T-helper 22 cell (primary cell): ENCODE measurements at regions not wholly inside any gene's neighbourhood (a gene's known extent, or its start where the extent isn't known, plus 50 kb on each side); places are given as distances from the start of the nearest gene placed in this dataset.
"Not testable (repeated sequence)": the region's sequence is repeated elsewhere in the genome, so short reads cannot be mapped to it uniquely, and the experiment has no call there.

Experiments used
- DNase-seq: peaks from one replicate; pipeline ENCODE4 v3.0.0-alpha.2; 2020; ENCODE audit warnings: low read depth

DNA sequence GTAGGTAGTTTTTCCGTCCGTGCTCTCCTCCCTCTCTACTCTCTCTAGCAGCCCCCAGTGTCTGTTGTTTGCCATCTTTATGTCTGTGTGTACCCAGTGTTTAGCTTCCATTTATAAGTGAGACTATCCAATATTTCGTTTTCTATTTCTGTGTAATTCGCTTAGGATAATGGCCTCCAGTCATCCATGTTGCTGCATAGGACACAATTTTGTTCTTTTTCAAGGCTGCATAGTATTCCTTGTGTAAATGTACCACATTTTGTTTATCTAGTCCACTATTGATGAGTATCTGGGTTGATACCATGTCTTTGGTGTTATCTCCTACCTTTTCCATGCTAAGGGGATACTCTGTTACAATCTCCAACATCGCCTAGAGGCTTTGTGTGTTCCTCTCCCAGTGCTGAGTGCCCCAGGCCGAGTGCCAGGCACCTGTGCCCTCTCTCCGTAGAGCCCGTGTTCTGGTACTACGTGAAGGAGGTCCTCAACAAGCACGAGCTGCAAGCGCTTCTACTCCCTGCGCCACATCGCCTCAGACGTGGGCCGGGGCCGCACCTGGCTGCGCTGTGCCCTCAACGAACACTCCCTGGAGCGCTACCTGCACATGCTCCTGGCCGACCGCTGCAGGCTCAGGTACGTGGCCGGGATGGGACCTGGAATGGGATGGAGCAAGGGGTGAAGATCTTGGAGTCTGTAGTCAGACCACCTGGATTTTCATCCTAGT is 51.0 kb downstream of the NPIPB11 start:
- not testable (repeated sequence) for DNase-seq

DNA sequence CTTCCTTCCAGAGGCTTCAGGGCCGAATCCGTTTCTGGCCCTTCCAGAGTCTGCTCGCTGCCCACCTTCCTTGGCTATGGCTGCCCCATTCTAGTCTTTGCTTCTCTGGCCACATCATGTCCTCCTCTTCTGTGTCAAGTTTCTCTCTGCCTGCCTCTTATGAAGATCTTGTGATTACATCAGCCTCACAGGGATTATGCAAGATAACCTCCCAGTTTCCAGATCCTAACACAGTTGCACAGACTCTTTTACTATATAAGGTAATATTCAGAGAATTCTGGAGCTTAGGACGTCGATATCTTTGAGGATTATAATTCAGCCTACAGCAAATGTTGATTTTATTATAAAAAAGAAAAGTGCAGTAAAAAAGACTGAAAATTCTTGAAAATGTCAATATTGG is 52.1 kb downstream of the NPIPB11 start:
- not testable (repeated sequence) for DNase-seq

DNA sequence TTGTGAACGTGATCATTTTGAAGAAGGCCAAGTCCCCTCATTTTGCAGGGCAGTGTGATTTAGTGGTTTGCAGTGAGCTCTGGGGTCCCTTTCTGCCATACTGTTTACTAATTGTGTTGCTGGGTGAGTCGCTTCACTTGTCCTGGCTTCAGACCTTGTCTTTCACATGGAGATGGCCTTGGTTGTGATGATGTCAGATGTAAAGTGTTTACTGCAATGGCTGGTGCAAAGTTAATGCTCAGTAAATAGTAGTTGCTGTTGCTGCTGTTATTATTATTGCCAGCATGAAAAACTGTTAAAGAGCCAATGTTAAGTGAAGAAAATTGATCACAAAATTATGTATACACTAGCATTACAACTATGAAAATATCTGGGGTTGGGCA is 53.9 kb downstream of the NPIPB11 start:
- not testable (repeated sequence) for DNase-seq

DNA sequence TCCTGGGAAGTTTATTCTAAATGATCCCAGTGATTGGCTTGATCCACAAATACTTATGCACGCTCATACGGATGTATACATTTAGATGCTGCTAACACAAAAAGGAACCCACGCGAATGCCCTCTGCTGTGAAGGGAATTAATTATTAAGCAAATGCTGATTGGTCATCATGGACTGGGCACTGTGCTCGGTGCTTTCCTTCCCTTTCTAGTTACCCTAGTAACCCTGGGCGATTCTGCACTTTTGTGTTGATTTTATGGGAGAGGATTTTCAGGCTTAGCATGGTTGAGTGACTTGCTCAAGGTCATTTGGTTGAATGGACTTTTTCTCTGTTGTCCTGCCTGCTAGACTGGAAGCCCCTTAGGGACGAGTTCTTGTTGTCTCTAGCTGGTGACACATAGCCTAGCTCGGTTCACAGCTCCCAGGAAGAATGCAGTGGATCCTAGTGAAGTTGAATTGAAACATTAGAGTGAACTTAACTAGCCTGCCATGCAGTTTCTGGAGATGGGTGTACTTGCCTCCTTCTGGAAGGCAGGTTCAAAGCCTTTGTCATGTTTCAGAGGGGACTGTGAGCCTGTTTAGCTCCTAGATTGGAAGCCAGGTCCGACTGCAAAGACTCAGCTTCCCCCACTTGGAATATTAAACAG is 54.4 kb downstream of the NPIPB11 start:
- DNase-seq: not testable (repeated sequence)

DNA sequence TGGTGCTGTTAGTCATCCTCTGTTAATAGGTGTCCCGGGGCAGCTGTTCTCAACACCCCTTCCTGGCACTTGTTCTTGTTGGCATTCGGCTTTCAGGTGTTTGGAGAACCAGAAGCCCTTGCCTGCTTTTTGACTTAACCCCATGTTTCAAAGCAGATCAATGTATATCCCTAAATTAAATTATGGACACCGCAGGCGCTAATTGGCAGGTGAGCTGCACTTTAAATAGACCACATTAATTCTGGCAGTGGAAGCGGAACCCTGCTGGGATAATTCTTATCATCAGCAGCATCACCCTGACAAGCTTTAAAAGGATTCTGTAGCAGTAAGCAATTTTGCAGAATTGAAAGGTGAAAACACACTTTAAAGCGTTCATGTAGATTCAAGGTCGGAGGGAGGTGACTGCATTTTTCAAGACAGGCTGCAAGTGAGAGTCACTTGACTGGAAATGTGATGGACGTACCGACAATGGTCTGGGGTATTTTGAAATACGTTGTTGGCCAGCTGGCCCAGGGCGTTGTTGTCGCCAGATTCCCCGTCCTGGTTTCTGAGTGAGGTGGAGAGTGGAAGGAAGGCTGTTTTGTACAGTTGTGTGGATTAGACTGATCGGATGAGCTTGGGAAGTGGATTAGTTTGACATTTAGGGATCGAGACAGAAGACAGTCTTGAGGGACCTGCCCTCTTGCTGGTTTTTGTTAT is 55.1 kb downstream of the NPIPB11 start:
- DNase-seq: not testable (repeated sequence)

DNA sequence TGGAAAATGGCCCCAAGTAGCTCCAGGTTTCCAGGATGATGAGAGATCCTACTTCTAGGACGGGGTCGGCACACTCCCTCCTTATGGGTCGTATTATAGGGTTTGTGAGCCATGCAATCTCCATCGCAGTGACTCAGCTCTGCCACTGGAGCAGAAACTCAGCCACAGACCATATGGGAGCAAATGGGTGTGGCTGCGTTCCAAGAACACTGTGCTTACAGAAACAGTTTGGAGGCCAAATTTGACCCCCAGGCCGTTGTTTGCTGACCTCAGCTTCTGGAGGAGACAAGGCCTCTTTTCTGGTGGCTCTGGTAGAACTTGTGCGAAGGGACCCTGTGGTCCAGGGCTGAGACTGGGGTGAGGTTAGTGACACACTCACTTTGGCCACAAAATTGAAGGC is 56.5 kb downstream of the NPIPB11 start:
- DNase-seq: not testable (repeated sequence)

DNA sequence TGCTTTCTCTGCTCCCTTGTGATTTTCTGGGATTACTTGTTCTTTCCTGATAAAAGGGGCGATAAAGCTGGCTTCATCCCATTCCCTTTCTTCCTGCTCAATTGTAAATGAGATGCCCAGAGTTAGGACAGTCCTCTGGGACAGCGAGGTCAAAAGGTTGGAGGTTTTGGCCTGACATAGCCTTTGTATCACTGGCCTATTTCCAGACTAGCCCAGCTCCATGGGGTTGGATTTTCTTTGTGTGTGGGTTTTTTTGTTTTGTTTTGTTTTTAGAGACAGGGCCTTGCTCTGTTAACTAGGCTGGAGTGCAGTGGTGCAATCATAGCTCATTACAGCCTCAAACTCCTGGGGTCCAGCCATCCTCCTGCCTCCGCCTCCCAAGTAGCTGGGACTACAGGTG is 57.8 kb downstream of the NPIPB11 start:
- DNase-seq: not testable (repeated sequence)

DNA sequence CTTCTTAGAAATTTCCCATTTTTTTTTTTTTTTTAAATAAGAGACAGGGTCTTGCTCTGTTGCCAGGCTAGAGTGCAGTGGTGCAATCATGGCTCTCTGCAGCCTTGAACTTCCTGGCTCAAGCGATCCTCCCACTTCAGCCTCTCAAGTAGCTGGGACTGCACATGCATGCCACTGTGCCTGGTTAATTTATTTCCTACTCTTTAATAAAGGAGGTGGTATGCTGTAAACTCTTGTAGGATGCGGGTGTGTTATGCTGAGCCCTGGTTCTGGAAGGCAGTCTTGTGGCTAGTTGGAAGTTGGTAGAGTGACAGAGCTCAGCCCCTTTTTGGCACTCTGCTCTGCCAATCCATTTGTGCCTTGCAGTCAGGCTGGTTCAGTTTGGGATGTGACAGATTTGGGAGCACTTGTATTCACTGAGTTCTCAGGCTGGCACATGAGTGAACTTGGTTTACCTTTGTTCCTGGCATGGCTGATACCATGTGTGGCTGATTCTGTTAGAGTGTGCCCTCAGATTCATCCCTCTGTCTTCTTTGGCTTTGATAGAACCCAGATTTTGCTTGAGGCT is 58.3 kb downstream of the NPIPB11 start:
- not testable (repeated sequence) for DNase-seq

DNA sequence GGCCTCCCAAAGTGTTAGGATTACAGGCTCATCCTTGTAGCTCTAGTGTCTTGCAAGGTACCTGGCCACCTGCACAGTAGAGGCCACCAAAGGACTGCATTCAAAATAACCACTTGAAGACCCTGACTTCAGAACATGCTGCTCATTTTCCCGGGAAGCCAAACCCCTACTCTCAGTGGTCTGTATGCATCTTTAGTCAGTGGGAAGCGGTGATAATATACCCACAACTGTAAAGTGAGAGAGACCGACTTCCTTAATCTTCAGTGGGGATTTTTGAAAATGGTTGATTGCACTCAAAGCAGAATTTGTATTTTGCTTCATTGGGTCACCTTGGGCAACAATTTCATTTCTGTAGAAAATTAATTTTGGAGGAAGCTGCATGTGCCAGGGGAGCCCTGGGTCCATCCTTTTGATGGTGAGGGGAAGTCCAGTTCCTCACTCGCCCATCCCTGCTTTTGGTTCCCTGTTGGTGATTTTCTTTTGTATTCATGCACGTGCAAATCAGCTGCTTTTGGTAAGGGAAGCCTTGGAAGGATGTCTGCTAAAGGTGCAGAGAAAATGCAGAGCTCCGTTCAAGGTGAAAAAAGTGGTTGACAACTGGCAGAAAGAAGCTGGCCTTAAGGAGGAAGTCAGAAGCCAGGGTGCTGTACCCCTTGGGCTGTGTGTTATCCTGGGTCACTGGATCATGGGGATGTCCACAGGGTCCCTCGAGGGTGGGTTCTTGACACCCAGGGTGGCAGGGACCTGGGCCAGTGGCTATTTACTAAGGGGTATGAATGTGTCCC is 59.5 kb downstream of the NPIPB11 start:
- not testable (repeated sequence) for DNase-seq

DNA sequence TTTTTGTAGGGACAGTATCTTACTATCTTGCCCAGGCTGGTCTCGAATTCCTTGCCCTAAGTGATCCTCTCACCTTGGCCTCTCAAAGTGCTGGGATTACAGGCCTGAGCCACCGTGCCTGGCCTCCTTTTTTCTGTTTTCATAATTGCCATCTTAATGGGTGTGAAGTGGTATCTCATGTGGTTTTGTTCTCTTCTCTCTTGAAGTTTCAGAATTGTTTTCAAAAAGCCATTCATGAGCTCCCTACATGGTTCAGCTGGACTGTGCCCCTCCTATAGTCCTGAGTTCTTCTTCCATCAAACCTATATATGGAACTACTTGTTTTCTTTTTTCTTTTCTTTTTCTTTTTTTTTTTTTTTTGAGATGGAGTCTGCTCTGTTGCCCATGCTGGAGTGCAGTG is 60.3 kb downstream of the NPIPB11 start:
- DNase-seq: not testable (repeated sequence)

DNA sequence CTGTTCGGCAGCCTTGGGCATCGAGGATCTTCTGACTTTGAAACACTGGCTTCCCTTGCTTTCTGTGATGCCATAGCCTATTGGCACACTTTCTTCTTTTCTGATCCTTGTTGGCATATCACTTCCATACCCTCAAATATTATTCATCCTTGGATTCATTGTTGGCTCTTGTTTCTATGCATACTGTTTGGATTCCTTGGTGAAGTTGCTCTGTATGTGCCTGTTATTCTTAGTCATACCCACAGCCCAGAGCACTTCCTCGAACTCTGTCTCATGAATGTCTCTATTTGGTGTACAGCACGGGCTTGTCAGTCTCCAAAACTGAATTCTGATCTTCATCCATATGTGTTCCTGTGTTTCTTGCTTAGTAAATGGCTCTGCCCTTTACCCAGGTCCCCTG is 63.6 kb downstream of the NPIPB11 start:
- DNase-seq: not testable (repeated sequence)

DNA sequence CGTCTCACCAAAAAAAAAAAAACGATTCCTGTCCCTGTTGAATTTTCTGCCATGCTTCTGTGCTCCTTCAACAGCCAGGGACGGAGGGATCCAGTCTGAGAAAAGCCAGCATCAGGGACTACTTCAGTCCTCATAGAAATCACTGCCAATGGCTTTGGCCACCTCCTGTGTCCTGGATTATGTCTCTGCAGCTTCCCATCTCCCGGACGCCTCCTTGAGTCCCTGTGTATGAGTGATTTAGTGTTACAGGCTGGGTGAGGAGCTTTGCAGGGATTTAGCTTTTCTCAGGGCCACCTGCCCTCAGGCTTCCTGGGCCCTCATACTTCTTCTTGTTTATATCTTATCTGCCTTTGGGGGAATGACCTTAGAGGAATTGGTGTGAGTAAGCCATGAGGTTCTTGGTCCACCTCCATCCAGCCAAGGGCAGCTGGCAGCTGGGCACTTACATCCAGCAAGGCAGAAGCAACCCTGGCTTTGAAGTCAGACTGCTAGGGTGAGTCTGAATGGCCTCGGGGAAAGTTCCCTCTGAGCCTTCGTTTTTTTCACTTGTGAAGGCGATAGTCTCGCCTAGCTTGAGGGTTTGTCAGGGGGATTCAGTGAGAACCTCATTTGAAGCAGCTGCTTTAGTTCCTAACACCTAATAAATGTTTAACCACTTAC is 65.6 kb downstream of the NPIPB11 start:
- DNase-seq: not testable (repeated sequence)

DNA sequence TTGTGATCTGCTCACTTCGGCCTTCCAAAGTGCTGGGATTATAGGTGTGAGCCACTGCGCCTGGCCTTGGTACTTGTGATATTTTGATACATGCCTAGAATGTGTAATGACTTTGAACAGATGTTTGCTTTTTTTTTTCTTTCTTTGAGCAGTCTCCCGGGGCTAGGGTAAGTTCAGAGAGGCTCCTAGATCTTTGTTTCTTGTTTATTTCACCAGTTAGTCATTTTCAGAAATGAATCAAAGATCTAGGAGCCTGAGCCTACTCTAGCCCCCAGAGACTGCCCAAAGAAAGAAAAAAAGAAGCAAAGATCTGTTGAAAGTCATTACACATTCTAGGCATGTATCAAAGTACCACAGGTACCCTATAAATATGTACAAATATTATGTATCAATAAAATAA is 66.3 kb downstream of the NPIPB11 start:
- DNase-seq: not testable (repeated sequence)

DNA sequence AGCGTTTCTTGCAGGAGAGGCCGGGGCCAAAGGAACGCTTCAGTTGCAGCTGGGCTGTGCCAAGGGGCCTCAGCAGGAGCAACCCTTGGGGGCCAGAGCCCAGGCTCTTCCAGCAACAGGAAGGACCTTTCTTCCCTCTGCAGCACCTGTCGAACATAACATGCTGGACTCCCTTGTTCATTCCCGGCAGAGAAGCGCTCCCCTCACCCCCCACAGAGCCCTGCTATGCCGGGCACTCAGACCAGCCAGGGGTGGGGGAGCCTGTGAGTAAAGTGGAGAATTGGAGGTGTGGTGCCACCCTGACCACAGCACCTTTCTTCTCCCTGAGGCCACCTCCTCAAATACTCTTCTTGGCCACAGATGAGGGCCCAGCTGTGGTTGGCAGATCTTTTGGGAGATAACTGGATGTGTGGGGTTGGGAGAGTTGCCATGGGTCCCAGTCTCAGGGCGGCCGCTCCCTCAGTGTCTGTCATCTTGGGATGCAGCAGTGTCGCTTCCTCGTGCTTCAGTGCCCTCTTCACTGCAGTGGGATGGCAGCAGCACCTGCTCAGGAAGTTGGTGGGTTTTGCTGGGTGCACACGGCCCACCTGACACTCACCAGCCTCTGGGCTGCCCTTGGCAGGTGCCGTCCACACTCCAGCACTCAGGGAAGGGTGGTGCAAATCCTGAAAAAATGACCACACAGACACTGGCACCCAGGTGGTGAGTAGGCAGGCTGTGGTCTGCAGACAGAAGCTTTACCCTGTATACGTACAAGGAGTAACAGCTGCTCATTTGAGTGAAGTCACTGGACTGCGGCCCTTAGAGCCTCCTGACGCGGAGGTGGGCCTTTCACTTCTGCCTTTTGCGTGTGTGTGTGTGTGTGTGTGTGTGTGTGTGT is 67.5 kb downstream of the NPIPB11 start:
- not testable (repeated sequence) for DNase-seq

DNA sequence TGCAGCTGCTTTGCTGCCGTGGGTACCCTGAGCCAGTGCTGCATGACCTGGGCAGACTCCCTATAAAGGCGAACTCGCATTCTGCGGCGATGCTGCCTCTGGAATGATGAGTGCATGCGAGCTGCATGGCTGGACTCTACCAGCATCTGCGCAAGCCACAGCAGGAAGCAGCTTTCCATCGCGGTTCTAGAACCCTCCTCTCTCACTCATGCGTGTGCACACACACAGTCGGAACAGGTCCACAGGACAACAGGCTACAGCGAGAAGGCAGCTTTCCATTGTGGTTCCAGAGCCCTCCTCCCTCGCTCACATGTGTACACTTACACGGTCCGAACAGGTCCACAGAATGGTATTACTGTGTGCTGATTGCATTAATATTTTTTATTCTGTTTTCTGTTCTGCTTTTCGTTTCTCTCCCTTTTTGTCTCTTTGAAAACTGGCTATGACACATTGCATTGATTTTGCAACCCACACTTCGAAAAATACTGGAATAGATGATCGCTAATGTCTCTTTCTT is 69.1 kb downstream of the NPIPB11 start:
- DNase-seq: not testable (repeated sequence)

DNA sequence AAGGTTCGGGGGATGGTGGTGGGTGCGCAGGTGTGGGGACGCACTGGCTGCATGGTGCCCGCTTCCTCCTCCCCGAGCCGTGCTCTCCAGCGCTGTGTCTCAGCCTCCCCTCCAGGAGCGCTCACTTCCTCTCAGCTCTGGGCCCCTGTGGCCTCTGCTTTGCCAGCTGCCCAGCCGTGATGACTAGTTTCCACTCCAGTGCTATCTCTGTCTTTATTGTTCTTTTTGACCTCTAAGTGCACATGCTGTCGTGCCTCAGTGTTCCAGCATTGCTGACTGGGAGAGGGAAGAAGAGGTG is 71.0 kb downstream of the NPIPB11 start:
- not testable (repeated sequence) for DNase-seq

DNA sequence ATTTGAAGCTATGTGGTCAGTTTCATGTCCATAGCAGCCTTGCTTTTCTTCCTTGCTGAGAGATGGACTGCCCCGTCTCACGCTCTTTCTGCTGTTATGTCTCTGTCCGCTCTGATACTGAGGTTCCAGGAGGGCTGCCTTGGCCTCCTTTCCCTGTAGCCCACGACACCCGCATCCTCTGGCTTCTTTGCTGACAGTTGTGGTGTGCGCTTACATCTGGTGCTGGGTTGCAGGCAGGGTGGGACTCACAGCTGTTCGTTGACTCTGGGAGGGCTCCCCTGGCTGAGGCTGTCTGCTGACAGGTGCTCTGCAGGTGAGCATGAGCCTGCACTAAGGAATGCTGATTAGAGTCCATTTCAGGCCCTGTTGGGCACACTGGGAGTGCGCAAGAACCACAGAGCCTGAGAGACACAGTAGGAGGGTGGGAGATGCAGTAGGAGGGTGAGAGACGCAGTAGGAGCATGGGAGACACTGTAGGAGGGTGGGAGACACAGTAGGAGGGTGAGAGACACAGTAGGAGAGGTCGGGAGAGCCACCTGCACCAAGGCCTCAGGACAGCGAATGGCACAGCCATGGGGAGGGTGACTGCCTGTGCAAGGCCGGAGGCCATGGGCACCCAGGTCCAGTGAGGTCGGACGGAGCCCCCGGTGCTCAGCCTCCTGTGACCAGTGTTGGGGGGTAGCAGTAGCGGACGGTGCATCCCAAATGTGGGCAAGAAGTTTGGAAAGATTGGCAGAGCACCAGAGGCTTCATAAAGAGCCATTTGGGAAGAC is 71.5 kb downstream of the NPIPB11 start:
- not testable (repeated sequence) for DNase-seq

DNA sequence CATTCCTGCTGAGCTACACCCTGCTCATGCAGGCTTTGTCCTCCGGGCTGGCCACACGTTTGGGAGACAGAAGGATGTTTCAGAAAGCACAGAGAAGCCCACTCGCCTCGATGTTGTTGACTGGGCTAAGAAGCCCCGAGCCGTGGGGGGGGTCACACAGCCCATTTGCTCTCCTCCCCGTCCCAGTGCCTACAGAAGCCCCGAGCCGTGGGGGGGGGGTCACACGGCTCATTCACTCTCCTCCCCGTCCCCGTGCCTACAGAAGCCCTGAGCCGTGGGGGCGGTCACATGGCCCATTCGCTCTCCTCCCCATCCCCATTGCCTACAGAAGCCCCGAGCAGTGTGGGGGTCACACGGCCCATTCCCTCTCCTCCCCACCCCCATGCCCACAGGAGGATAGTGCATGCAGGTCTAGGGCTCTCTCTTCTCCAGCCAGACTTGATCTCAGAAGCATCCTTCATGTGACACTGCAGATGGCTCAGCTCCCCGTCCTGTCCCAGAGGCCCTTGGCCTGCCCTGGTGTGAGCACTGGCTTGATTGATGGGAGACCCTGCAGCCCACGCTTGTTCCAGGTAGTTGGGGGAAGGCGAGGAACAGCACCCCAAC is 72.9 kb downstream of the NPIPB11 start:
- not testable (repeated sequence) for DNase-seq

DNA sequence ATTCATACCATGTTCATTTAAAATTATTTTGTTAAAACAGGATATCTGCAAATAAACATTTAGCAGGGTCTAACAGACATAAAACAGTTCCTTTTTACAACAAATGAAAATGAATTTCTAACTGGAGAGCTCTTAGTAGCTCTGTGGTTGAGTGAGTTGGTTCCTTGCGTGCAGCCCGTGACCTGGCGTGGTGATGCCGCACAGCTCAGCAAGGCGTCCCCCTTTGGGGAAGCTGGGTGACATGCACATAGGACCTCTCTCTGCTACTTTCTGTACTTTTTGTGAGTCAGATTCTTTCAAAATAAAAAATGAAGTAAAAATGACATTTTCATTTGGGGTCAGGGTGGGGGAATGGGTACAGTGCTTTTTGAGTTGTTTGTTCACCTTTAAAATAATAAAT is 75.9 kb downstream of the NPIPB11 start:
- not testable (repeated sequence) for DNase-seq
